ENCODE measurements at regions not wholly inside any gene's neighbourhood (a gene's known extent, or its start where the extent isn't known, plus 50 kb on each side); places are given as distances from the start of the nearest gene placed in this dataset.

GRCh38 chr1:188154761-188155160 lies 1326.0 kb downstream of the PLA2G4A start:
- 61 to 70% methylated on average over 3 of the region's 3 CpGs for WGBS, 2 donors
- TF ChIP-seq POLR2A (IDR thresholded peaks at IDR 0.05) = no peak
- TF ChIP-seq, protein P1, sequence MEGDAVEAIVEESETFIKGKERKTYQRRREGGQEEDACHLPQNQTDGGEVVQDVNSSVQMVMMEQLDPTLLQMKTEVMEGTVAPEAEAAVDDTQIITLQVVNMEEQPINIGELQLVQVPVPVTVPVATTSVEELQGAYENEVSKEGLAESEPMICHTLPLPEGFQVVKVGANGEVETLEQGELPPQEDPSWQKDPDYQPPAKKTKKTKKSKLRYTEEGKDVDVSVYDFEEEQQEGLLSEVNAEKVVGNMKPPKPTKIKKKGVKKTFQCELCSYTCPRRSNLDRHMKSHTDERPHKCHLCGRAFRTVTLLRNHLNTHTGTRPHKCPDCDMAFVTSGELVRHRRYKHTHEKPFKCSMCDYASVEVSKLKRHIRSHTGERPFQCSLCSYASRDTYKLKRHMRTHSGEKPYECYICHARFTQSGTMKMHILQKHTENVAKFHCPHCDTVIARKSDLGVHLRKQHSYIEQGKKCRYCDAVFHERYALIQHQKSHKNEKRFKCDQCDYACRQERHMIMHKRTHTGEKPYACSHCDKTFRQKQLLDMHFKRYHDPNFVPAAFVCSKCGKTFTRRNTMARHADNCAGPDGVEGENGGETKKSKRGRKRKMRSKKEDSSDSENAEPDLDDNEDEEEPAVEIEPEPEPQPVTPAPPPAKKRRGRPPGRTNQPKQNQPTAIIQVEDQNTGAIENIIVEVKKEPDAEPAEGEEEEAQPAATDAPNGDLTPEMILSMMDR (IDR thresholded peaks at IDR 0.05) = no peak
- intact Hi-C loops (cut with DNase I; ENCODE audit: low total_unique reads) = no loop called here
- no peak overlapping the region for H3K4me3 ChIP-seq (ENCODE audit: low read depth, poor library complexity, severe bottlenecking)
- no peak for DNase-seq (ENCODE audit: low spot score in 2 of 2)

DNA sequence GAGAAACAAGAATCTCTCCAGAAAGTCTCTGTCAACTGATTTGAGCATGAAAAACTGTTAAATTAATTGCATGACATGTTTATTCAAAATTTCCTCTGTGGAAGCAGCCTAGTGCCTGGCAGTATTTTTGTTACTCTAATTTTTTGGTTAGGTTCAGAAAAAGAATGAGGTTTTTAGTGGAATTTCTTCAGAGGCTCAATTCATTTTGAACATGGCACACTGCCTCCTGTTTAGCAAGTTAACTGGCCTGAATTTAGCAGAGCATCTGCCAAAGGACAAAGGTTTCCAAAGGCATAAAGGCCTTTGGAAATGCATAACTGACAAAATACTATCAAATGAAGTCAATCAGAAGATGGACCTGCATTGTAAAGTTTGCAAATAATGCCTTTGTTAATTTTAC lies 1326.5 kb downstream of the PLA2G4A start:
- no peak overlapping the region for H3K4me3 ChIP-seq (ENCODE audit: low read depth, poor library complexity, severe bottlenecking)
- intact Hi-C loops (cut with DNase I; ENCODE audit: low total_unique reads) = no loop called here
- DNase-seq (ENCODE audit: low spot score in 2 of 2) = no peak
- TF ChIP-seq, protein P1 (IDR thresholded peaks at IDR 0.05) = no peak
- no peak for TF ChIP-seq POLR2A (IDR thresholded peaks at IDR 0.05)

DNA sequence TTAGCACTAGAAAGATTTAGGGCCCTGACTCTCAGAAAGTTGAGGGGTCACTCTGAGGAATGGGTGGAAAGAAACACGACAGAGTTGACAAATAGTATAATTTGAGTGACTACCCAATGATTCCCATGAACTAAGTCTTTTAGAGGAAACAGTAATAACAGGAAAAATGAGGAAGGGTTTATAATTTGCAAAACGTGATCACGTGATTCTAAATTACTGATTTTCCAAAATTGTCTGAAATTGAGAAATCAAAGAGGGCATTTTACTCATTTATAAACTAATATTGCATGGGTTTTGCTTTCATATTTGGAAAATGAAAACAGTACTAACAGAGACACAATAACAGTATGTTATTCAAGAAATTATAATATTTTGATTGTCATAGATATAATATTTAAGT lies 1335.7 kb downstream of the PLA2G4A start:
- DNase-seq (ENCODE audit: low spot score in 2 of 2) = no peak
- H3K4me3 ChIP-seq (ENCODE audit: low read depth, poor library complexity, severe bottlenecking) = no peak overlapping the region
- TF ChIP-seq, protein P1 (IDR thresholded peaks at IDR 0.05) = no peak
- TF ChIP-seq POLR2A (IDR thresholded peaks at IDR 0.05) = no peak
- intact Hi-C loops (cut with DNase I; ENCODE audit: low total_unique reads) = no loop called here
- 68 to 72% methylated on average over 3 of the region's 3 CpGs for WGBS, 2 donors

- H3K4me3 ChIP-seq (ENCODE audit: low read depth, poor library complexity, severe bottlenecking) = no peak overlapping the region
- TF ChIP-seq POLR2A (IDR thresholded peaks at IDR 0.05) = no peak
- intact Hi-C loops (cut with DNase I; ENCODE audit: low total_unique reads) = no loop called here
- WGBS, 2 donors = 75 to 91% methylated on average over 1 of the region's 1 CpG
- DNase-seq (ENCODE audit: low spot score in 2 of 2) = no peak
Observed at GRCh38 chr1:188166654-188167053, 1337.9 kb downstream of the PLA2G4A start.

DNA sequence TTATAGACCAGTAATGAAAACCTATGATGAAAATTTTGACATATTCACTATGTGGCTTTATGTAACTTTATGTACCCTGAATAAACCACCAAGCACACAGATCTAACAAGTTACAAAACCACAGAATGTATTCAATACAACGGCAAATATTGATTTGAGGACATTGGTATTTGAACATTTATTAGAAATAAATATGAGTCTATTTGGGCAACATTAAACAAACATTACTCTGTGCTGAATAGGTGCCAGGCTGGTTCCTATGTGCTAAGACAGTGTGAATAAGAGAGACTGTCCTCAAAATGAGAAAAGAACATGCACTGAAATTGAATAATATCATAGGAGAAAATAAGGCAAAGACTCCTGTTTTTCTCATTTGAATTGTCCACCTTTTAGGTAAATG lies 1341.2 kb downstream of the PLA2G4A start:
- TF ChIP-seq, protein P1 (IDR thresholded peaks at IDR 0.05) = no peak
- TF ChIP-seq POLR2A (IDR thresholded peaks at IDR 0.05) = no peak
- 72 to 81% methylated on average over 1 of the region's 1 CpG for WGBS, 2 donors
- intact Hi-C loops (cut with DNase I; ENCODE audit: low total_unique reads) = no loop called here
- DNase-seq (ENCODE audit: low spot score in 2 of 2) = no peak
- no peak overlapping the region for H3K4me3 ChIP-seq (ENCODE audit: low read depth, poor library complexity, severe bottlenecking)

GRCh38 chr1:188170411-188170810 lies 1341.7 kb downstream of the PLA2G4A start:
- TF ChIP-seq POLR2A (IDR thresholded peaks at IDR 0.05) = no peak
- TF ChIP-seq, protein P1 (IDR thresholded peaks at IDR 0.05) = no peak
- no peak for DNase-seq (ENCODE audit: low spot score in 2 of 2)
- H3K4me3 ChIP-seq (ENCODE audit: low read depth, poor library complexity, severe bottlenecking) = no peak overlapping the region
- 47 to 52% methylated on average over 1 of the region's 1 CpG for WGBS, 2 donors
- intact Hi-C loops (cut with DNase I; ENCODE audit: low total_unique reads) = no loop called here
